GM21825 (cell line): ENCODE measurements at regions not wholly inside any gene's neighbourhood (a gene's known extent, or its start where the extent isn't known, plus 50 kb on each side); places are given as distances from the start of the nearest gene placed in this dataset.

Source experiments
- ATAC-seq: cut with Tn5 transposase; IDR thresholded peaks from one replicate; pipeline ENCODE4 v1.9.1; 2021; ENCODE audit warnings: mild to moderate bottlenecking, moderate library complexity; ENCODE audit not compliant: unreplicated experiment

DNA sequence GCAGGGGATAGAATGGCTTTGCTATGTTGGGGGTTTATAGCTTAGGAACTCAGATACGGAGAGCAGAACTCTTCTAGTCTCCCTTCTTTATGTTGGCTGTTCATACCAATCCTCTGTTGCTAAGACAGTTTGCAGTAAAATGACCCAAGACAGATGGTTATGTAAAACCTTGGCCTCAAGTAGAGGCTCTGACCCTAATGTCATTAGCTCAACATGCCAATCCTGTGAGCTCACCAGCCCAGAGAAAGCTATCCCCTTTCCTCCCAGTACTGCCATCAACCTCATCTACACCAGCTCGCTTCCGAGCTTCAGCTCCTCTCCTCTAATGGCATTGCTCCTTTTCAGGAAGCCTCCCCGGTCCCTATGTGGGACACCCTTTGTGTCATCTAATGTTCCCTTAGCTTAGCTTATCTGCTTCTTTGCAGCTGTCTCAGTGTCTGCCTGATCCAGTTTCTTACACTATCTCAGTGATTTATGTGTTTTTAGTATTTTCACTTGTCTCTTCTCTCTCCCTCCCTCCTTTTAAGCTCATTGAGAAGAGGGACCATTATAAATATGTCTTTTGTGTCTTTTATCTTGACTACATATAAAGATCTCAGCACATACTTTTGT is 281.3 kb upstream of the CLINT1 start:
- no peak for ATAC-seq

DNA sequence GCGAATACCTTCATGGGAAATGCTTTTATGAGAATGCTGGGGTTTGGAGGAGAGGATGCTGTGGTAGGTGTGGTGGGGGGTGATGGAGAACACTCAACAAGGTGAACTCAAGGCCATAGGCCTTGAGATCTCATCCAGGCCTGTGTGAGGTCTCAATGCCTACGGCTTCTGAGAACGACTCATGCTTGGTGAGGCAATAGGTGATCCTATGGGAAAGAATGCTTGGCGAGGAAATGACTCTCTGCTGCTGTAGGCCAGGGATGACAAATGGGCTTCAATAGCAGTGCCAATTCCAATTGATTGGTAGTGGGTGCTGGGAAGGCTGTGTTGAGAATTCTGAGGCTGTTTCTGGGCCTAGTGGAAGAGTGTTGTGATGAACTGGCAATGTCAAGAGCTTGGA is 280.2 kb upstream of the CLINT1 start:
- ATAC-seq = no peak

DNA sequence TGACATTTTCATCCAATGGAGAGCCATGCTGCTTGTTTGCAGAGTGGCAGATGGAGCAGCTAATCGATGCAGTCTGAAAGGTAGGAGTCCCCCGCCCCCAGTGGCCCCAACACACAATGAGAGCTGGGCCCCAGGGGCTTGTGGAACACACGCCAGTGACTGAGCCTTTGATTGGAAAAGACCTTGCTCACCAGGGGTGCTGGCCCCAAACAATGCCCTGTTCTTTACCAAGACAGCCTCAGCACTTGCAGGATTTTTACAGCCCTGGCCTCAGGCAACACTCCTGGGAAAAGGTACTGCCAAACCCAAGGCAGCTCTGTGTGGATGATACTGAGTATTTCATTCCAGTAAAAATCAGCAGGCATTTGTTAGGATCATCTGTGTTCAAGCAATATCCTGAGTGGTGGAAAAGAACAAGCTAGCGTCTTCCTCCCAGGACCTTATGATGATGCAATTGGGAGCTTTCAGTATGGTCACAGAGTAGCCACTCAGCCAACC is 276.8 kb upstream of the CLINT1 start:
- ATAC-seq = no peak

DNA sequence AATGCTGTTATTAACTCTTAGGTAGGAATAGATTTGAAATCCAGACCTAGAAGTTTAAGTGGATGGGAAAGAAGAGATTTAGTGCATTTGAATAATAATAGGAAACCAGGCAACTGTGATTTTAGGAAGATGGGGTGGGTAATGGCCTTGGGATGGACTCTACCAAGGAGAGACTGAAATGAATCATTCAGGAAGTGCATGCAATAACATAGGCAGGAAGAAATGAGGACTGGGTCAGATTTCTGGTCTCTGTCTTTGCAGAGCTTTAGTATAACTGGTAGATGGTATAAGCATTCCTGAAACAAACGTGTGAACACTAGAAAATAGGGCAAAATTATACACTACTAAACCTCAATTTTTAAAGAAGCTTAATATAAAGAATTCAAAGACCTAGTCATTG is 274.4 kb upstream of the CLINT1 start:
- ATAC-seq = no peak

DNA sequence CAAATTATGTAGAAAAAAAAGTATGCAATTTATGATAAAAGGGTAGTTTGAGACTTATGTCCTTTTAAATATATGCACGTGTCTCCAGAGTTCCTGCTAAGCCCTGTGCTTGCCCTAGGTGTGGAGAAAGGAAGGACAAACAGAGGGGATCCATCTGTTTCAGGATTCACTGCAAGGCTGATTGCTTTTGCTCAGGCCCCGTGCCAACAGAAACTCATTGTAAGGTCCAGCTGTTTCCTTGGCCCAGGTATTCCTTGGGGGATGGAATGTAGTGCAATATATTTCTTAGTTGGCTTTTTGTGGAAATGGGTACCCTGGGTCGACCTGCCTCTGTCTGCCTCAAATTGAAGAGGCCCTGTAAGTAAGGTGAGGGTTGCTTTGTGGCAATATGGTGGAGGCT is 268.6 kb upstream of the CLINT1 start:
- no peak for ATAC-seq

DNA sequence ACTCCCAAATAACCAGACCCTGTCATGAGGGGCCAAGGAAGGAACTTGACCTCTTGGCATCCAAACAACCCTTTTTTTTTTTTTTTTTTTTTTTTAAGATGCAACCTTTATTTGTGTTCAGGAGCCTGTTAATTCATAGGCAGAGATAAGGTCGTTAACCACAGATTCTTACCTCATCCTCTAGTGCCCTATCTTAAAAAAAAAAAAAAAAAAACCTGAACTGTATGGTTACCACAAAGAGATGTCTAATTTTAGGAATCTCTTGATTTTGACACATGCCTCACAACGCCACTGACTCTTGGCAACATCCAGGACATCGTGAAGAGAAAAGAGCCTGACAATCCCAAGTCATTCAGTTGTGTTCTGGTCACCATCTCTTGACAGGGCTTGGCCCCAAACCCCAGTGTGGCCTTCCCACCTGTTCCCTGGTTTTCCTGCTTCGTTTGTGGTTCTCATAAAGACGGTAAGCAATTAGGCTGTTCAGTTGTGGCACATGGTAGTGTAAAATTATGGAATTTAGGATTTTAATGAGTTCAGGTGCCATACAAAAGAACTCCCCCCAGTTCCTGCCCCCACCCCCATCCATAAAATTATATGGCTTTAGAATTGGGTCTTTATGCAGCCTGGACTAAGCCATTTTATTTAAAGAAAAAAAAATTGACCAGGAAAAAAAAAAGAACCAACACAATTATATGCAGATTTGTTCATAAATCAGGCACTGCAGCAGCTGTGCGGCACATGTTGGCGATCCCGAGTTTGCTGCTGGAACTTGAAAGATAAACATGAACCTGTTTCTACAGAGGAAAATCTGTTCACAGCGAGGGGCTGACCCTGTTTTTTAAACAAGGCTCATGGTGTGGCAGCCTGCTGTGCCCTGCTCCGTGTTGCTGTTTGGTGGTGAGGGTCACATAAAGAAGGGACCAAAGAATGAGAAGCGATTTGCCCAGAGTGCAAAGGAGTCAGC is 267.8 kb upstream of the CLINT1 start:
- ATAC-seq = no peak

DNA sequence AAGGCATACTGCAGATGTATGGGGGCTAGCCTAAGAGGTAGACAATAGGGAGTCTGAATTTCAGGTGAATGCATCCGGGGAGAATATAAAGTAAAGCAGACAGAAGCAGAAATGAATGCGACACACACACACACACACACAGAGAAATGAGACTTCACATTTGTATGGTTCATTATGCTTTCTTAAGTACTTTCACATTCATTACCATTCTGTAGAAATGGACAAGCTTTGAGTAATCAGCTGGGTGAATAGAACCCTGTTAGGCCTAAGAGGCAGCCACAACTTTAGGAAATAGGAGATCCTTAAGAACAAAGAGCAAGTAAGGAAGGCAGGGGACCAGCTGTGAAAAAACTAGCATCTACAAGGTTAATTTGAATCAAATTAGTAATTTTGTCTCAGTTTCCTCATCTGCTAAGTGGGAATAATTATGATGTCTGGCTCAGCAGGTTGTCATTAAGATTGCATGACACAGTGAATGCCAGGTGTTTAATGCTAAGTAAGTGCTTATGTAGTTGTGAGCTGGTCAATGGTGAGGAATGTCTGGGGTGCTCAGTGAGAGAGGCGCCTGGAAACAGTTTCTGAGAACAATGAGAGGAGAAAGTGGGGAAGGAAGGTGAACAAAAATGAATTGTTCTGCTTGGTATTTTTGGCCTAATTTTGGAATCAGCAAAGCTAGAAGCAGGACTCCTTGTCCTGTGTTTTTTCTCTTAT is 265.8 kb upstream of the CLINT1 start:
- ATAC-seq = no peak

DNA sequence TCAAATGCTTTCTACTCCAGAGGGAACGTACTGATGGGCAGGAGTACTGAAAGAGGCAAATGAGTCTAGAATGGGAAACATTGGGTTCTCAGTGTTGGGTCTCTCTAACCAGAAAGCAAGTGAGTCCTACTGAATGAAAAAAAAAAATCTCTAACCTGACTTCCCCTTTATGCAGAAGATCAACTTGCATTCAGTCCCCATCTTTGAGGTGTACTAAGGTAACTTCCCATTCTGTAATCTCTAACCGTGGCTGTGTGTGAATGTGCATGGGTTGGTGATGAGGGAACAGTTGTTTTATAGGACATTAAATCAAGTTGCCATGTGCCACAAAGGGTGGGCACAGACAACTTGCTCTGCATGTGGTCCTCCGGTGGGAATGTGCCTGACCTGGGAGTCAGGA is 264.6 kb upstream of the CLINT1 start:
- ATAC-seq = no peak

DNA sequence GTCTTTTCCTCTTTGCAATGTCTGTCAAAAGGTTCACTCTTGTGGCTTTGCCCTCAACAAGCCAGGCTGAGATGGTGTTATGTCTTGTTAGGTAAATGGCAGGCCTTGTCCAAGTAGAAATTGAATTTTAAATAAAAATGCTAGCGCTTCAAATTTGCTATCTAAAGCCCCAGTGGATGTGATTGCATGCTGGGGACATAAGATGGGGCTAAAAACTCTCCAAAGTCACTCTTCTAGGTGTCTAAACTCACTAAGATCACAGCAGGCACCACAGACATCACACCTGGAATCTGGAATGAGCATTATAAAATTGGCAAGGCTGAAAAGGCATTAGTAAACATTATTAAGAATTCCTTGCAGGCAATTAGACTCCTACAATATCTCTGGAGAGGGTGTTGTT is 262.7 kb upstream of the CLINT1 start:
- no peak for ATAC-seq

DNA sequence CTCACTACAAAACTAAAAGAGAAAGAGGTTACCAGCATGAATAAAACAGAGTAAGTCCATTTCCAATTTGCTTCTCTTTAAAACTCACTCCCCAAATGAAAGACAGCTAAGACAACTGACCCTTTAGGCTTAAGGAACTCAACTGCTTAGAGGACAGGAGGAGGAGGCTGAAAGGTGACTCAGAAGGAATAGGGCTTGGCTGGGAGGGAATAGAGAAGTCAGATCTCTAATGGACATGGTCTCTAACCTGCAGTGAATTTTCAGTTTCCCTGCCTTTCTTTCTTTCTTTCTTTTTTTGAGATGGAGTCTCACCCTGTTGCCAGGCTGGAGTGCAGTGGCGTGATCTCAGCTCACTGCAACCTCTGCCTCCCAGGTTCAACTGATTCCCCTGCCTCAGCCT is 261.8 kb upstream of the CLINT1 start:
- ATAC-seq = no peak

DNA sequence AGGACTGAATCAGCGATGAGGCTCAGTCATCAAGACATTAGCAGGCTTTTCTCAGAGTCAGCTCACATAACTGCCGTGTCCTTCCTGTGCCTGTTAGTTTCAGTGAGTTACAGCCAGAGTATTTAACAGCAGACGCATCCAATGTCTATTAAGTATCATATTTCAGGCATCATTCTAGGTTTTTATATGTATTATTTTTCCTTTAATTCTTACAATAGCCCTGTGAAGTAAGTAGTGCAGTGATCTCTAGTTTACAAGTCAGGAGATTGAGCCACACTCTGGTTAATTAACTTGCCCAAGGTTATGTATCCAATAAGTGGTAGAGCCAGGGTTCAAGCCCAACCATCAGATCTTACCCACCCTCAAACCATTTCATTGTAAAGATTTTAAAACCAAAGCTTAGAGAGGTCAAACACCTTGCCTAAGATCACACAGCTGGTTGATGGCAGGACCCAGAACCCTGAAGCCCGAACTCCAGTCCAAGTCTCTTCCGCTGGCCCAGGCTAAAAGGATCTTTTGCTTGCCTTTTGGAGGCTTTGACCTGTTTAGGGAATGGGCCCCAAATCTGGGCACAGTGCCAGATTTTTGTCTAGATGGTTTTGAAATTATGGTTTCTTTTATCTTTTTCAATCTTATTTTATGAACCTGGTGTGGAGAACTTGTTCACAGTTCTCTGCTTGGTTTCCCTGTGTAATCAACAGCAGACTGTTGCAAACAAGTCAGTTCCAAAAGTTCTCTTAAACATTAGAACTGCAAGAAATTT is 261.2 kb upstream of the CLINT1 start:
- no peak for ATAC-seq

DNA sequence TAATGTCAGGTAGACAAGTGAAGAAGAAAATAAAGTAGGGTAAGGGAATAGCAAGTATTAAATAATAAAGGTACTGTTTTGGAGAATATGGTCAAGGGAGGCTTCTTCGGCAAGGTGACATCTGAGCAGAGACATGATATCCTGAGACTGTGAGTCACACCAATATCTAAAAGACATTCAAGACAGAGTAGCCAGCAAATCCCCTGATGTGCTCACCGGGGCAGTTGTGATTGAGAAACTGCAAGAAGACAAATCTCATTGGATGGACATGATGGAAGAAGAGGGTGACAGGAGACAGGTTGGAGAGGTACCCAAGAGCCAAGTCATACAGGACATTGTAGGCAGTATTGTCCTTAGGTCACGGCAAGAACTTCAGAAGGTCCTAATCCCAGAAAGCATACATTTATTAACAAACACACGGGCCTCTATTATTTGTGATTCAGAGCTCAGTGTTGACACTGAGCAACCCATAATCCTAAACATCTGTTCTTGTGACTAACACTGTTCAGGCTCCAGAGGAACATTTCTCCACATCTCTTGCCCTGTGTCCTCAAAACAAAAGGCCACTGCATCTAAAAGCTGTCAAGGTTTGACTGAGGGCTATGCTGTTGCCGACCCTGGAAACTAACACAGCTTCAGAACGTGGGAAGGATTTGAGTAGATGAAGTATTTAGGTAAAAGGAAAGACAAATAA is 258.7 kb upstream of the CLINT1 start:
- ATAC-seq = no peak

DNA sequence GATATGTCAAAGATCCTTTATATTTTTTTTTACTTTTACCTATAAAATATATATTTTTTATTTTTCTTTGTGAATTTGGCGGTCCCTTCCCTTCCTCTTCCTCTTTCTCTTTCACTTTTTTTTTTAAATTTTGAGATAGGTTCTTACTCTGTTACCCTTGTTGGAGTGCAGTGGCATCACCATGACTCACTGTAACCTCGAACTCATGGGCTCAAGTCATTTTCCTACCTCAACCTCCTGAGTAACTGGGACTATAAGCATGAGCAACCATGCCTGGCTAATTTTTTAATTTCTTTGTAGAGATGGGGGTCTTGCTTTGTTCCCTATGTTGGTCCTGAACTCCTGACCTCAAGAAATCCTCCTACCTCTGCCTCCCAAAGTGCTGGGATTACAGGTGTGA is 258.0 kb upstream of the CLINT1 start:
- ATAC-seq = no peak

DNA sequence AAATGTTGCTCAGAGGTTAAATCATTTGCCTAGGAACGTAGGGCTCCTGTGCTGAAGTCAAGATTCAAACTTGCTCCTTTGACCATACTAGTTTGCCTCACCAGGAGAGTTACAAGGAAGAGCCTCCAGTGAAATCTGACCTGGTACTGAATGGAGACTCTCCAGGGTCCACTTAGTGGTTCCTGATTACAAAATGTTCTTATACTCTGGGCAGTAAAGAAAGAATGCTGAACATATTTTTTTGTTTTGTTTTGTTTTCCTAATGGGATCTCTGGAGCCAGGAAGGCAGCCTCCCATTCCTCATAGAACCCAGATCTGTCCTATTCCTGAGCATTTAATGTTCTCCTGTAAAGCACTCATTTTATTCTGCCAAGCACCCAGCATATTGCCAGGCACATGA is 256.5 kb upstream of the CLINT1 start:
- no peak for ATAC-seq

DNA sequence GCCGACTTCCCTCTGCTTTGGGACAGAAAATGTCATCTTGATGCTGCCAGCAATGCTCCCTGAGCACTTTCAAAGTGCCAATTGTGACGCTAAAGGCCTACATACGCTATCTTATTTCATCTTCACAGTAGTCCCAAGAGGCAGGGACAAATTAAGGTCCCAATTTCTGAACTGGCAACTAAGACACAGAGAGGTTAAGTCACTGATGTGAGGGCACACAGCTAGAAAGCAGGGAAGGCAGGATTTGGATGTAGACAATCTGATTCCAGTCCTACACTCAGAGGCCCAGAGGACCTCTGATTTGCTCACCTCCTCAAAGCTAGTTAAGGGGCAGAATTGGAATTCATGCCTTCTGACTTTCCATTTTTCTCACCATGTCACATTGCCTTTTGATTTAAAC is 249.2 kb upstream of the CLINT1 start:
- ATAC-seq = no peak

DNA sequence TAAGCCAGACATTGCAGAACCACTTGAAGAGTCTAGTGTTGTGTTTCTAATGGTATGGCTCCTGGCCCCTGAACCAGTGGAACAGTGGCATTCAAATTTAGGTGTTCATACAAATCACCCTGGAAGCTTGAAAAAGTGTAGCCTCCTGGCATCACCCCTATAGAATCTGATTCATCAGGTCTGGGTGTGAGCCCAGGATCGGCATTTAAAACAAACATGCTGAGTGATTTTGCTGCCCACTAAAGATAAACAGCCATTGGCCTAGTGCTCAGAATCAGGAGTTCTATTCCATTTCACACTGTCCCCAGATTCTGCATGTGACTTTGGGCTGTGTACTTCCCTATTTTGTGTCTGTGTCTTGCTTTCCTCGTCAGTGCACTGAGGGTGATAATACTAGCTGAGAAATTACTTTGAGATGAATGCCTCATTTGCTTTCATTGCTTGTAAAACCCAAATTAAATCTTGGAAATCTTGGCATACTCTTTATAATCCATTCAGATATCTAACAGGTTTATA is 241.5 kb upstream of the CLINT1 start:
- ATAC-seq = no peak

DNA sequence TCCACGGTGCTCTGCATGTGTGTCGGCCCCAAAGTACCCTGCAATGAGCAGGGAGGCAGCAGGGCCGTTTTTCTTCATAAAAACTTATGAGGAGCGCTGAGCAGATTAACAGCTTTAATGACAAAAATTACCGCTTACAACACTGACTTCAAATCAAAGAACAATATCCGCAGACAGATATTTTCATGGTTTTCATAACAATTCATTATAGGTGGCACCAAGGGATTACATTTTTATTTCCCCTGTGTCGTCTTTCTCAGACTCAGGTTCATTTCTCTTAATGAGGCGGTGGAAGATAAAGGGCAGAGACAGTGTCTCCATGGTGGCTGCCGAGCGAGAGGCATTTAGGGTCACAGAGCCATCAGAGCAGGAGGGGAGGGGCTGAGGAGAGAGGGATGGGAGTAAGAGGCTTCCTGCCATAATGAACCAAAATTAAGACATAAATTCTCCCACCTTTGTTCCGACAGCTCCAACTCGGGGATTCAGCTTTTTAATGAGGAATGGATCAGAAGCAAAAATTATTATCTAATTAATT is 240.7 kb upstream of the CLINT1 start:
- ATAC-seq = no peak

DNA sequence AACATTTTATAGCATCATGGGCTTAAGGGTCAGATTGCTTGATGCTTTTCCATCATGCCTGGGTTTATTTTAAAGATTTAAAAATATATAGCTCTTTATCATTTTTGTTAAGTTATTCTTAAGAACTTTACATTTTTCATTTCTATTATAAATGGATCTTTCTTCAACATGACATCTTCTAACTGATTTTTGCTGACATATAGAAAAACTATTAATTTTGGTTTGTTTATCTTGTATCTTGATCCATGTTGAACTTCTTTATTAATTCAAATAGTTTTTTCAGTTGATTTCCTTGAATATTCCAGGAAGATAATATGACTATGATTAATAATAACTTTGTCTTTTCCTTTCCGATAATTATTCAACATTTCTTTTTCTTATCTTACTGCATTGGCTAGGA is 237.9 kb upstream of the CLINT1 start:
- no peak for ATAC-seq

DNA sequence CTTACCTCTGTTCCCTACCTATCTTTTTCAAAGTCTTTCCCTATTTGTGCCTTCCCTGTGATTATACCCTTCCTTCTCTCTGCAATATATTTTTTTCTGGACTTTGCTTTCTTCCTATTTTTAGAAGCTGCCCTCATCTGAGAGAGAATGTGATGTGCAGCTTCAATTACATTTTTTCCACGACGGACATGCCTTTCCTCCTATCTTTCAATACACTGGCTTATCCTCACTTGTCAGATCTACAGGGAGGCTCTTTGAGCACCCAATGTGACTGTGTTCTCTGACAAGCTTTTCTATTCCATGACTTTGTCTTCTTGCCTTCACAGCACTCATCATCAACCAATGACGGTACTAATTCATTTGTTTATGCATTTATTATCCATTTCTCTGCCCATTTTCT is 227.9 kb upstream of the CLINT1 start:
- ATAC-seq = no peak

DNA sequence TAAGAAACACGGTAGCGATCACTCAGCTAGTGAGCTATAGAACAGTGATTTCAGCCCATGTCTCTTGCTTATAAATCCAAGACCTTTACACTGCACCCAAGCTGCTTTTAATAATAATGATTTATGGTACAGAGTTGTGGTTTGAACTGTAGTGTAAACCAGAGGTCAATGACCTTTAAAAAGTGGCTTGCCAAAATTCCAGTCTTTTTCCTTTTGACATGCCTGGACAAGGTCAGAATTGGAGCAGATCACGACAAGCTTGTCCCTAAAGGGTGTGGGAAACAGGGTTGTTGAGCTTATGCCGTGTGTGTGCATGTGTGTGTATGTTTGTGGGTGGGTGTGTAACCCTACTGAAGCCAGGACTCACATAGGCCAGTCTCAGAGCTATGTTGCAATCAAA is 225.3 kb upstream of the CLINT1 start:
- no peak for ATAC-seq
